ENCODE measurements at regions not wholly inside any gene's neighbourhood (a gene's known extent, or its start where the extent isn't known, plus 50 kb on each side); places are given as distances from the start of the nearest gene placed in this dataset.
"Not testable (repeated sequence)": the region's sequence is repeated elsewhere in the genome, so short reads cannot be mapped to it uniquely, and the experiment has no call there.

DNA sequence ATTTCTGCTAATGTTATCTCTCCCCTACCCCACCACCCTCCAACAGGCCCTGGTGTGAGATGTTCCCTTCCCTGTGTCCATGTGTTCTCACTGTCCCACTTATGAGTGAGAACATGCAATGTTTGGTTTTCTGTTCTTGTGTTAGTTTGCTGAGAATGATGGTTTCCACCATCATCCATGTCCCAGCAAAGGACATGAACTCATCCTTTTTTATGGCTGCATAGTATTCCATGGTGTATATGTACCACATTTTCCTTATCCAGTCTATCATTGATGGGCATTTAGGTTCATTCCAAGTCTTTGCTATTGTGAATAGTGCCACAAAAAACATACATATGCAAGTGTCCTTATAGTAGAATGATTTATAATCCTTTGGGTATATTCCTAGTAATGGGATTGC is 104.5 kb downstream of the ZNF33B start:
- DNase-seq (ENCODE audit: low read depth), result not testable (repeated sequence)

DNA sequence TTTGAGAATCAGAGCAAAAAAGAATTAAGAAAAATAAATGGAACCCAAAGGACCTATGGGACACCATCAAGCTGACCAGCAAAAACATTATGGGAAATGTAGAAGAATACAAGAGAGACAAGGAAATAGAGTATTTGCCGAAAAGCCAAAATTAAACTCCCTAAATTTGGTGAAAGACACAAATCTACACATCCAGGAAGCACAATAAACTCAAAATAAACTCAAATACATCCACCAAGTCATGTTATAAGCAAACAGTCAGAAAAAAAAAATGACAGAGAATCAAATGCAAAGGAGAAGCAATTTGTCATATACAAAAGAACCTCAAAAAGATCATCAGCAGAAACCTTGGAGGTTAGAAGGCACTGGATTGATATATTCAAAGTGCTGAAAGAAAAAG is 105.4 kb downstream of the ZNF33B start:
- no peak for DNase-seq (ENCODE audit: low read depth)

DNA sequence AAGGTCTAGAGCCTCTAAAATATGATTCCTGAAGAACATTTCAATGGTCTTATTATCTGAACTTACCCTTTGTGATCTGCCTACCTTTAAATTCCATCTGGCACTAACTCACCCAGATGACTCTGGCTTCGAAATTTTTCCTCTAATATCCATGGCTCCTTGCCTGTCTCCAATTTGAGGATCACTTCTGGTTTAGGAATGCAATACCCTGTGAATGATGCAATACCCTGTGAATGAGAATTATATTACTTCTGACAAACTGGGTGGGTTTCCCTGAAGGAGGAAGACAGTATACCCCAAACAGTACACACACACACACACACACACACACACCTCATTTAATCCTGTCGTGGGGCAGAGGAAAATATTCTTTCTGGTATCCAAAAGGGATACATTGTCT is 115.3 kb downstream of the ZNF33B start:
- DNase-seq (ENCODE audit: low read depth), result no peak

DNA sequence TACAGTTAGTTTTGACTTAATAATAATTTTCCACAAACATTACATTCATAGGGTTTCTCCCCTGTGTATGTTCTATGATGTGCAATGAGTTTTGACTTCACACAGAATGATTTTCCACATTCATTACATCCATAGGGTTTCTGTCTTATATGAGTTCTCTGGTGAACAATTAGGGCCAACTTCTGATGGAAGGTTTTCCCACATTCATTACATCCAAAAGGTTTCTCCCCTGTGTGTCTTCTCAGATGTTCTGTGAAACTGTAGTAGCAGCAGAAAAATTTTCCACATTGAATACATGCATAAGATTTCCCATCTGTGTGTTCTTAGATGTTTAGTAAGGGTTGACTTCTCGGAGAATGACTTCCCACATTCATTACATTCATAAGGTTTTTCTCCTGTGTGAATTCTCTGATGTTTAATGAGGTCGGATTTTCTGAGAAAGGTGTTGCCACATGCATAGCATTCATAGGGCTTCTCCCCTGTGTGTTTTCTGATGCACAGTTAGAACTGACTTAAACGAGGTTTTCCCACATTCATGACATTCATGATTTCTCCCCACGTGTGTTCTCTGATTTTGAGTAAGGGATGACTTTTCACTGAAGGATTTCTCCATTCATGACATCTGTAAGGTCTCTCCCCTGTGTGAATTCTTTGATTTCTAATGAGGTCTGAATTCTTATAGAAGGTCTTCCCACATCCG is 118.5 kb downstream of the ZNF33B start:
- DNase-seq (ENCODE audit: low read depth), result no peak

DNA sequence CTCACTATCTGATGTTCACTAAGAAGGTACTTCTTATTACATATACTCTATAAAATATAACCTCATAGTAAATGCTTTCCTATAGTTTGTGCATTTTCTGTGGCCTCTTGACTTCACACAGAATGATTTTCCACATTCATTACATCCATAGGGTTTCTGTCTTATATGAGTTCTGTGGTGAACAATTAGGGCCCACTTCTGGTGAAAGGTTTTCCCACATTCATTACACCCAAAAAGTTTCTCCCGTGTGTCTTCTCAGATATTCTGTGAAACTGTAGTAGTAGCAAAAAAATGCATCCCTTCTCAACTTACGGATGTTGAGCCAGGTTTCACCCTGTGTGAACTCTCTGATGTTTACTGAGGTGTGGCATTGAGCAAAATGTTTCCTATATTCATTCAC is 119.3 kb downstream of the ZNF33B start:
- no peak for DNase-seq (ENCODE audit: low read depth)

DNA sequence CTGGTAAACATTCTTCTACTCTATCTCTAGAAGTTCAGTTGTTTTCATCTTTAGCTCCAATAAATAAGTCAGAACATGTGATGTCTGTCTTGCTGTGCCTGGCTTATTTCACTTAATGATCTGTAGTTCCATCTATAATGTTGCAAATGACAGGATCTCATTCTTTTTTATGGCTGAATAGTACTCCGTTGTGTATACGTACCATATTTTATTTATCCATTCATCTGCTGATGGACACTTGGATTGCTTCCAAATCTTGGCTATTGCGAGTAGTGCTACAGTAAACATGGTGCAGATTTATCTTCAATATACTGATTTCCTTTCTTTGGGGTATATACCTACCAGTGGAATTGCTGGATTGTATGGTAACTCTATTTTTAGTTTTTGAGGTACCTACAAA is 124.4 kb downstream of the ZNF33B start:
- no peak for DNase-seq (ENCODE audit: low read depth)

DNA sequence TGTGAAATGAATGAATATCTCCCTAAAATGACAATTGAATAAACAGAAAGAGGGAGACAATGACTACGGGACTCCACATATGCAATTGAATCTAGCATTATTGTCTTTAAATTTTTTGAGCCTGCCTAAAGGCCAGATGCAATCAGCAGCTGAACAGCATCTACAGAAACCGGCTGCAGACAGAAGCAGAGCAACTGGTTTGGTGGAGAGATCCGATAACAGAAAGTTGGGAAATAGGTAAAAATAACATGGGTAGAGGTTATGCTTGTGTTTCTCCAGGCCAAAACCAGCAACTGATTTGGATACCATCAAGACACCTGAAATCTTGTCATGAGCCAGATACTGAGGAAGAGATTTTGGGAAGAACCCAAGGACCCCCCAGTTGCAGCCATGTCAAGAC is 146.6 kb downstream of the ZNF33B start:
- DNase-seq (ENCODE audit: low read depth), result no peak

DNA sequence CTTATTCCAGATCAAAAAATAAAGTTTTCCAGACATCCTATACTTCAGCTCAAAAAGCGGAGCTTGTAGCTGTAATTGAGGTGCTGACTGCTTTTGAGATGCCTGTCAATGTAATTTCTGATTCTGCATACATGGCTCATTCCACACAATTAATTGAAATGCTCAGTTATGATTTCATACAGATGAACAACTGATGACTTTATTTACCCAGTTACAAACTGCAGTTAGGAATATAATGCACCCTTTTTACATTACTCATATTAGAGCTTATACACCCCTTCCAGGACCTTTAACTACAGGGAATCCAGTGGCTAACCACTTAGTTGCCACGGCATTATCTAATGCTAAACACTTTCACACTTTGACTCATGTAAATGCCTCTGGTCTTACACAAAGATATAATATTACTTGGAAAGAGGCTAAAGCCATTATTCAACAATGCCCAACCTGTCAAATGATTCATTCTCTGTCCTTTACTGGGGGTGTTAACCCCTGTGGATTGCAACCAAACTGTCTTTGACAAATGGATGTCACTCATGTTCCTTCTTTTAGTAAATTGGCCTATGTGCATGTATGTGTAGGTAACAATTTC is 147.3 kb downstream of the ZNF33B start:
- no peak for DNase-seq (ENCODE audit: low read depth)

DNA sequence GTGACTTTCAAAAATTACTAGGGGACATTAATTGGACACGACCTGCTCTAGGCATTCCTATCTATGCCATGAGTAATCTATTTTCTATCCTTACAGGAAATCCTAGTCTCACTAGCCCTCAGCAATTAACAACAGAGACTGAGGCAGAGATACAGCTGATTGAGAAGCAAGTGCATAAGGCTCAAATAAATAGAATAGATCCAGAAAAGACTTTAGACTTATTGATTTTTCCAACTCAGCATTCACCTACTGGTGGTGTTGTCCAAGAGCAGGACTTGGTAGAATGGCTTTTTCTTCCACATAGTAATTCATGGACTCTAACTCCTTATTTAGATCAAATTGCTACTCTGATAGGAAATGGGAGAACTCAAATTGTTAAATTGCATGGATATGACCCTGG is 148.0 kb downstream of the ZNF33B start:
- no peak for DNase-seq (ENCODE audit: low read depth)

DNA sequence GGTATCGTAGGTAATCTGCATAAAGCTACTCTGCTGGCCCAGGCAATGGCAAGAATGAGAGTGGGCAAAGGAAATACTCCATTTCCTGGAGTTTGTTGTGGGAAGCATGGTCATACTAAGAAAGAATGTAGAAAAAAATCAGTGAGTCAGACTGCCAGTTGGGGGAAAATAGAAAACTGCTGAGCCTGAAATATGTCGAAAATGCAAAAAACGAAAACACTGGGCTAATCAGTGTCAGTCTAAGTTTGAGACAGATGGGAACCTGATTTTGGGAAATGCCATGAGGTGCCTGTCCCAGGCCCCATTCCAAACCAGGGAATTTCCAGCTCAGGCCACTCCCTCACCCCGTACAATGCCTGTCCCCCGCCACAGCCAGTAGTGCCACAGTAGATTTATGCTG is 150.0 kb downstream of the ZNF33B start:
- DNase-seq (ENCODE audit: low read depth), result no peak

DNA sequence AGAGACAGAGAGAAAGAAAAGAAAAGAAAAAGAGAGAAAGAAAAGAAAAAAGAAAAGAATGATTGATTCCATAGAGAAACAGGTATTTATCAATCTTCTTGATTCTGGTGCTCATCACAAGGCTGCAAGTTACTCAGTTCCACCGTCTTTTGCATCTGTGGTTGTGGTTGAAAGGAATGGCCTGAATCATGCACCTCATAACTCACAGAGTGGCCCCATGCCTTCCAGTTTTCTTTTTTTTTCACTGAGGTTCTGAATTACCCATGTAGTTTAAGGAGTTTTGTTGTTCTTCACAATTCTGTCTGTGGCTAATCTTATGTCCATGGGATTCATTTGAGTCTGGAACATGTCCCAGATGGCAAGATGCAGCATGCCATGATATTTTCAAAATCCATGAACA is 156.0 kb downstream of the ZNF33B start:
- no peak for DNase-seq (ENCODE audit: low read depth)

DNA sequence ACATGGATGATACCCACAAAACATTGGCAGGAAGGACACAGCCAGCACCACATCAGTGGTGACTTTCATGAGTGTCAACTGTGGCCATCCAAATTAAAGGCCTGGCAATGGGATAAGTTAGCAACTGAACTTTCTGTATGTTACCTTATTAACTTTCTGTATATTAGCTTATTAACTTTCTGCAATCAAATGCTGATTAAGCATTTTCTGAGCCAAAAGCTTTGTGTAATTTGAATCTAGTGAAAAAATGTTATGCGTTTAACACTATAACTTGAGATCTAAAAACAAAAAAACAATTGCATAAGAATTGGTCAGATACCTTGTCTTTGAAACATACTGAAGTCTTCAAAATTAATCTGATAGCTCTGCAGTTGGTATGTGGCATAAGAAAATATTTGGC is 159.3 kb downstream of the ZNF33B start:
- no peak for DNase-seq (ENCODE audit: low read depth)

DNA sequence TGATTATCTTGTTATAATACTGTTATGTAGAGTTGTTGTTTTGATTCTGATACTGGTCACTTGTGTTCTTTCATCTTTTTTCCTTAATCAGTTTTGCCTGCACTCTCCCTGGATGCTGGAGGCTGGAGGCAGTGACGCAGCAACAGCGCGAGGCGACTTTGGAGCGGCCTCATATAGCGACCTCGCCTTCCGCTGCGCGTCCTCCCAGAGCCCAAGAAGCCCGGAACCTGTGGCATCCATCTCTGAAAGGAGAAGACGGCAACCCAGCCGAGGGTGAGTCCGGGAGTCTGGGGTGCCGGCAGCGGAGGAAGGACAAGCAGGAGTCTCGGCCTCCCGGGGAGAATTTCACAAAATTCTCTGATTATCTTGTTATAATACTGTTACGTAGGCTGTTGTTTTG is 161.2 kb downstream of the ZNF33B start:
- no peak for DNase-seq (ENCODE audit: low read depth)

DNA sequence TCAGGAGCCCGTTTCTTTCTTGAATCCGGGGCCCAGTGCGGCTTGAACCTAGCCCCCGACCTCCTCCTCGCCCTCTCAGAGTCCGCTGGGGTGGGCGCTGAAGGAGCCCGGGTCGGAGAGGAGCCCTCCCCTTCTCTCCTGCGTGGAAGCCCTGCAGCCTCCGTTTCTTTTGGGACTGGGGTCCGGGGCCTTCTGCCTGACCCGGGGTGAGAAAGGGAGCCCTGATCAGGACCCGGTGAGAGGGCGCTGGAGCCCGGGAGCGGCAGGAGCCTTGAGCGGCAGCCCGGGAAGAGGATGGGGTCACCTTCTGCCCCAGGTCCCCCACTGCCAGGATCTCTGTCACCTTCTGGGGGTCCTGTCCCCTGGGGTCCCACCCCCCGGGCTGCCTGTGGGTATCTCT is 162.3 kb downstream of the ZNF33B start:
- DNase-seq (ENCODE audit: low read depth), result no peak

DNA sequence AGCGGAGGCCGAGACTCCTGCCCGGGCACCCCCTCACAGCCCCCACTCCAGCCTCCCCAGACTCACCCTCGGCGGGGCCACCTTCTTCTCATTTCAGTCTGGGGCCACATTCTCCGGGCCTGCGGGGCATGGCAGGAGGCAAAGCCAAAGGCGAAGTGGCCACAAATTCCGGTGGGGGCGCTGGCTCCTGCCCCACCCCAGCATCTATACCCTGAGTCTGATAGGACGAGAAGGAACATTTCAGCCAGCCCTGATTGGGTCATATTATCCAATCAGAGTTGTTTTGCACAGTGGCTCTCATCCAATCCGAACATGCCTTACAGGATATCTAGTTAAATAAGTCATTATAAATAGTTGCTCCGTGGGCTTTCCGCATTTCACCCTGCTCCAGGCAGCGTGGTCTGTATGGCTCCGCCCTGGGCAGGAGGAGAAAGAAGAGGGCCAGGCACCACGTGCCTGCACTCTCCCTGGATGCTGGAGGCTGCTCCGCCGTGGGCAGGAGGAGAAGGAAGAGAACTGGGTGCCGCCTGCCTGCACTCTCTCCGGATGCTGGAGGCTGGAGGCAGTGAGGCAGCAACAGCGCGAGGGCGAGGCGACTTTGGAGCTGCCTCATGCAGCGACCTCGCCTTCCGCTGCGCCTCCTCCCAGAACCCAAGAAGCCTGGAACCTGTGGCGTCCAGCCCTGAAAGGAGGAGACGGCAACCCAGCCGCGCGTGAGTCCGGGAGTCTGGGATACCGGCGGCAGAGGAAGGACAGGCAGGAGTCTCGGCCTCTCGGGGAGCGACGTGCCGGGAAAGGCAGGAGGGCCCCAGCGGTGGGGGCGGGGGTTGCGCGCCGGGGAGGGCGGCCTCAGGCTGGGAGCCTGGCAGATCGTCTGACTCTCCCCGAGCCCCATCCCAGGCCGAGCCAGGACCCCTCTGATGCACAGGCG is 162.9 kb downstream of the ZNF33B start:
- DNase-seq (ENCODE audit: low read depth), result no peak

DNA sequence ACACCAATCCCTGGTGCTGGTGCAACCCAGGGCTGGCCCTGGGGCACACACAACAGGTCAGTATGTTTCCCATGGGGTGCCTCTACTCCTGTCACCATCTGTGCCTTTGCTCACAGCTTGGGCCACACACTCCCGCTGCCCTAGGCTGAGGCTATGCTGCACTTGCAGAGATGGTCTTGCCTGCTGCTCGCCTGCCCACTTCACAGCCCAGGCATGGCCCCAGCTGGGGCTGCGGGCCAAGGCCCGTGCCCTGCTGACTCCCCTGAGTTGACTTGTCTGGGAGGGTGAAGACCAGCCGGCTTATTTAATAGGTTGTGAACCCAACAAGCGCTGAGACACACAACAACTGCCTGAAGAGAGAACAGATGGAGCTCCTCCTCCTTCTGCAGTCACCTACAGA is 184.1 kb downstream of the ZNF33B start:
- DNase-seq (ENCODE audit: low read depth), result no peak

DNA sequence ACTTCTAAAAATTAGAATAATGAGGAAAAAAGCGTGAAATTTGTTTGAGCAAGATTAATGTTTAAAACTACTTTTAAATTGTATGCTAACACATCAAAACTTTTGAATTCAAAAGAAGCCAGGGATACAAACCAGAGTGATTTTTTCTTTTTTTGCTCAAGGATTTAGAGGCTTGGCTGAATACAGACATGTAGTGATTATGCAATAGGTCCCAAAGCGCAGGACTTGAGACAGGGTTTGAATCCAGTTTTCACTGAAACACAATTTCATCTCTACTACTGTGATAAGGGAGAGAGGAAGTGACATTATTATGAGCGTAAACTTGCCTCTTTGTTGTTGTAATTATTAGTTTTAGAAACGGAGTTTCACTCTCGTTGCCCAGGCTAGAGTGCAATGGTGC is 207.3 kb downstream of the ZNF33B start:
- DNase-seq (ENCODE audit: low read depth), result no peak

DNA sequence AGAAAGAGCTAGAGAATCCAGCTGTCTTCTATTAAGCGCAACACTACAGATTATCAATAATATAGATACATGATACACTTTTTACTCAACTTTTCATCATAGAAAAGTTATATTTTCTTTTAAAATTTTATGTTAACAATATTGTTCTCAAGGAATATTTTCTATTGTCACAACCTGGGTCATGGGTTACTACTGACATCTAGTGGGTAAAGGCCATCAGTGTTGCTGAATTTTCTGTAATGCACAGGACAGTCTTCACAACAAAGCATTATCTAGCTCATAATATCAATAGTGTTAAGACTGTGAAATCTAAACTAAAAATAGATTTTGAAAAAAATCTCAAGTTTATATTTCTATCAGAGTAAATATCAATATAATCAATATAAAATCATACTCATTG is 209.8 kb downstream of the ZNF33B start:
- no peak for DNase-seq (ENCODE audit: low read depth)

DNA sequence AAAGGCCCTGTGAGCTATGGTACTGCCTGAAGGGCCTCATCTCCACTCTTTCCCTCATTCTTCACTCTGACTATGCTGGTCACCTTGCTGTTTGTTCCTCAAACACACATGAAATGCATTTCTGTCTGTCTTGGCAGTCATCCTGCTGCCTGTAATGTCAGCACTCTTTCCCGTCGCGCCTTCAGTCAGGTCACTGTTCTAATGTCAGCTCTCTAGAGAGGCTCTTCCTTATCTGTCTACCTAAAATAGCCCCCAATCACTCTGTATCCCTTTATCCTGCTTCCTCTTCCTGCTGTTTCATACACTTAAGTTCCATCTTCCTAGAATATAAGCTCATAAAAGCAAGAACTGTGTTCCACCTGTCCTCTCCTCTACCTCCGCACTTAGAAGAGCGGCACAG is 215.5 kb downstream of the ZNF33B start:
- DNase-seq (ENCODE audit: low read depth), result no peak

DNA sequence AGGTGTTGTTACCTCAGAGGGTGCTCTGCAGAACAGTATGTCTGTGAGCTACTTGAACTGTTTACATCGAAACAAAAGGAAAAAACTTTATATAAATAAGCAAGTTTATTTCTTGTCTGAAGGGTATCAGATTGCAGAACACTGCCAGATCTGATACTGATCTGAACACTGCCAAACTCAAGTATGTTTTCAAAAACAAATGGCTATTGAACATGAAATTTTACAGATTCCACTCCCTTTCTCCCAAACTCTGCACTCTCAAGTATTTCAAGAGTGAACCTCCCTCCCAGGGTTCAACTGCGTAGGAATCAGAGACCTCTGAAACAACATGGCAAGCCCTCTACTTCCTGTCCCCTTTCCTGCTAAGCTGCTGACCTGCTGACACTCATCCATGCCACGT is 216.6 kb downstream of the ZNF33B start:
- no peak for DNase-seq (ENCODE audit: low read depth)

DNA sequence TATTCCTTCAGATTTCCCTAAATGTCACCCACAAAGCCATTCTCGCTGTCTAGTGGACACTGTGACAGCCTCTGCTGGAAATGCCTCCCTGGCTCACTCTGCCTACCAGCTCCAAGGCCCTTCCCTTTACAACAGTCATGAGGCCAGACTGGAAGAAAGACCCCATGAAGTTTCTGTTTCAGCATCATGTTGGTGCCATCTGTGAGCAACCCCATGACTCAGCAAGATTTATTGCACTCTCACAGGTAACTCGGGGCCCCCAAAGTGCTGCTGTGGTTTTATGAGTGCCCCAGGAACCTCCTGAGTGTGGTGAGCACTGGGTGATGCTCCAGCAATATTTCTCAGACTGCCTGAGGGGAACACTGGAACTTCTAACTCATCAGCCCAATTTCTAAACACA is 218.6 kb downstream of the ZNF33B start:
- no peak for DNase-seq (ENCODE audit: low read depth)

DNA sequence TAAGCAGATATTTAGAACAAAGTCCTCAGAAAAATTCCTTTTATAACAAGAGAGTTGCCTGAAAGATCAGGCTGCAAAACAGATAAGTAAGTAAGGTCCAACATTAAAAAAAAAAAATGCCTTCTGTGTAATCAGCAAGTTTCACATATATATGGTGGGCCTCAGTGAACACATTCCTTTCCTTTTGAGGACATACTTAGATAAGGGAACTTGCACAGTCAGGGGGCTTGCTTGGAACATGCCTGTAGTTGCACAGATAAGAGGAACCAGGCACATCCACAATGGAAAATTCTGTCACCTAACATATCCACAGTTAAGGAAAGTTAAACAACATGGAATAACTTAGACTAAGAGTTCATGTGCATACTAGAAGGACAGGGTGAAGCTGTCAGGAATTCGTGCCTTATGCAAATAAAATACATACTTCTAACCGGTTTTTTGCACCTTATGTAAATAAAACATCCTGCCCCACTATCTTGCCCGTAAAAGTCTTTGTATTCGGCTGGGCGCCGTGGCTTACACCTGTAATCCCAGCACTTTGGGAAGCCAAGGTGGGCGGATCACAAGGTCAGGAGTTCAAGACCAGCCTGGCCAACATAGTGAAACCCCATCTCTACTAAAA is 257.3 kb downstream of the ZNF33B start:
- DNase-seq (ENCODE audit: low read depth), result no peak
